HG03039 (cell line): ENCODE measurements at regions not wholly inside any gene's neighbourhood (a gene's known extent, or its start where the extent isn't known, plus 50 kb on each side); places are given as distances from the start of the nearest gene placed in this dataset.
A peak's percentile ranks its signal among the peaks of the same experiment; 100 is the strongest.

ENCODE experiments used
- ATAC-seq: cut with Tn5 transposase; IDR thresholded peaks from one replicate; pipeline ENCODE4 v1.9.1; 2021; ENCODE audit warnings: mild to moderate bottlenecking, moderate library complexity; ENCODE audit not compliant: unreplicated experiment

DNA sequence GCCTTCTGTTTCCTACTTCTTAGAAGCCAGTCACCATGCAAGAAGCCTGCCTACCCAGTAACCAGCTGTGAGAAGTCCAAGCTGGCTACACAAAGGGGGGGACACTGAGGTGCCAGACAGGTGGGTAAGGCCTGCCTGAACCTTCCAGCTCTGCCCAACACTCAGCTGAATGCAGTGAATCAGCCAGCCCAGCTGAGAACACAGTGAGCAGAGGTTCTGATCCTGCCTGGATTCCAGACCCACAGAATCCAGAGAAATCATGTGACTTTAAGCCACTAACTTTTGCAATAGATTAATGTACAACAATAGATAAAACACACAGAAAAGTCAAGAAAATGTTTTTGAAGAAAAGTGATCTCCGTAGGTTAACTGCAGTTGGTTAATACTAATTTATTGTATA lies 151.7 kb downstream of the EFNB2 start:
- no peak for ATAC-seq

DNA sequence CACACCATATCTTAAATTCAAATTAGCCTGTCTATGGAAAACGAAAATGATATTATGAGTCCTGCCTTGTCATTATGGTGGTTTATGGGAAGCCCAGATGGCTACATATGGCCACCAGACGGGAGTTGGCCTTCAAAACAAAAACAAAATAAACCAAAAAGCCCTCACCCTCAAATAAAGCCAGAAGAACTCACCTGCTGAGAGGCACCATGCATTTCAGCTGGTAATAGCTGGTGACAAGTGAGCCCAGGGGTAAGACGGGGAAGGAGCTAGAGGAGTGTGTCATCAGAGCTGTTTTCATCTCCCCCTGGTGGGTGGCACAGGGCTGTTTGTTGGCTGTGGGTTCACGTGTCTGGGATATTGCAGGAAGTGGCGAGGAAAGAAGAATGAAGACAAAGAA lies 152.9 kb downstream of the EFNB2 start:
- no peak for ATAC-seq

DNA sequence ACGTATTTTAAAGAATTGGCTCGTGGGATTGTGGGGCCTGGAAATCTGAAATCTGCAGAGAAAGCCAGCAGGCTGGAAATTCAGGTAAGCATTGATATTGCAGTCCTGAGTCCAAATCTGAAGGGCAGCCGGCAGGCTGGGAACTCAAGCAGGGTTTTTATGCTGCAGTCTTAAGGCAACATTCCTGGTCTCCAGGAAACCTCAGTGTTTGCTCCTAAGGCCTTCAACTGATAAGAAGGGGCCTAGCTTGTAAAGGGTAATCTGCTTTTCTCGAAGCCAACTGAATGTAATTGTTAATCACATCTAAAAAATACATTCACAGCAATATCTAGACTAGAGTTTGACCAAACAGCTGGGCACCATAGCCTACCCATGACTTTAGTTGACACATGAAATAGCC lies 154.4 kb downstream of the EFNB2 start:
- no peak for ATAC-seq

DNA sequence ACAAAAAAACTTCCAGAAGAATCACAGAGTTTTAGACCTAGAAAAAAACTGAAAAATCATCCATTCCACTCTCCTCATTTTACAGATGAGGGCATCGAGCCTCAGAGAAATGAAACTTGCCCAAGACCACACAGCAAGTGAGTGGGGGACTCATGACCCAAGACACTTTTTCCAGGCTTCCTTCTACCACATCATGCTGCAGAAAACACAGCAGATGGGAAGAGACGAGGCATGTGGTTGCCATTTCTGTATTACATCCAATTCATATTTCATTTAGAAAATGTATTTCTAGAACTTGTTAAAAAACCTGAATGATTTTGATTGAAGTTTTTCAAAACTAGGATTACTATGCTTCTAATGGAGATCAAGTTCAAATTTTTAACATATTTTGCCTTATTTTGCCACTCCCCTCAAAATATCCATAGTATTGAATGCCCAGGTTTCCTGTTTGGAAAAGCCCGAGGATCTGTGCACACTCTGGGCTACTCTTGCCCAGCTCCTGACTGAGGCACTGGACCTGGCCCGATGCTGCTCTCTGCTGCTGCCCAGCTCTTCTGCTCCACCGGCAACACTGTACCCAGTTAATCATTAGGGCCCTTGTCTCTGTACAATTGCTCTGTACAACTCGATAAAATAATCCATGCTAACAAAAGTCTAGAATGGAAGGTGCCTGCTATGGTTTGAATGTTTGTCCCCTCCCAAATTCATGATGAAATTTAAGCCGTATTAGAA lies 157.4 kb downstream of the EFNB2 start:
- ATAC-seq, result no peak

DNA sequence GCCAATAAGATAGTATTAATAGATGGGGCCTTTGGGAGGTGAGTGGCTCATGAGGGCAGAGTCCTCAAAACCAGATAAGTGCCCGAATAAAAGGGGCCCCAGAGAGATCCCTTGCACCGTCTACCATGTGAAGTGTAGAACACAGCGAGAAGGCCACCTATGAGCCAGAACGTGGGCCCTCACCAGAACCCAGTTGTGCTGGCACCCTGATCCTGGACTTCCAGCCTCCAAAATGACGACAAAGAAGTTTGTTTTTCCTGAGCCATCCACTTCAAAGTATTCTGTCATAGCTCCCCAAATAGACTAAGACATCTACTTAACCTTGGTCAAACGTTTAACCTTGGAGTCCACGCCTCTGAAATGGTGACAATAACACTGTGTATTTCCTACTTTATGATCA lies 158.1 kb downstream of the EFNB2 start:
- no peak for ATAC-seq

DNA sequence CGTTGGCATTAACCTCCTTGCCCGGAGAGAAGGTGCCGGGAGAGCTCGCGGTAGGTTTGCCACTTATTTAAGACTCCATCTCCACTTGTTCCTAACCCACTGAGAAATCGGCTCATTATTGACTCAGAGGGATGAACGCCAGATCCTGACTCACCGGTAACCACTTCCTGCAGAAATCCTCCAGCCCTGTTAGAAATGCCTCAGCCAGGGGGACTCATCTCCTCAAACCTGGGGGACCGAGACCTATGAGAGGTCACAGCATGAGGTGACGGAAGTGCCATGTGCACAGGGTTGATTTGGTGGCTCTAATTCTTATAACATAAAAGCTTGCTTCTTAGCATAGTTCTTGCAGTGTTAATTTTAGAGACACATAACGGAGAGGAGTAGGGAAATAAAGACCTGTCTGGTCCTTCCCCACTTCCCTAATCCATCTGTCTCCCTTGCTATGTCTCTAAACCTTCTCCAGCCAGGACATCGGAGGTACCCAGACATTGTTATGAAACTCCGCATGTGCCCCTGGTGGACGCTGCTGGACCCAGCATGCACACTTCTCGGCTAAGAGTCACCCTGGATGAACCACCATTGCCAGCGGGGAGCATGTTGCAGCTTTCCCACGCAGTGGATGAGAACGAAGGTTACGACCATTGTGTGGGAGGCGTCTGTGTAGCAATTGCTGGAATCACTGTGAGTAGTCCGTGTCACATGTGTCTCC lies 158.9 kb downstream of the EFNB2 start:
- ATAC-seq, result no peak

DNA sequence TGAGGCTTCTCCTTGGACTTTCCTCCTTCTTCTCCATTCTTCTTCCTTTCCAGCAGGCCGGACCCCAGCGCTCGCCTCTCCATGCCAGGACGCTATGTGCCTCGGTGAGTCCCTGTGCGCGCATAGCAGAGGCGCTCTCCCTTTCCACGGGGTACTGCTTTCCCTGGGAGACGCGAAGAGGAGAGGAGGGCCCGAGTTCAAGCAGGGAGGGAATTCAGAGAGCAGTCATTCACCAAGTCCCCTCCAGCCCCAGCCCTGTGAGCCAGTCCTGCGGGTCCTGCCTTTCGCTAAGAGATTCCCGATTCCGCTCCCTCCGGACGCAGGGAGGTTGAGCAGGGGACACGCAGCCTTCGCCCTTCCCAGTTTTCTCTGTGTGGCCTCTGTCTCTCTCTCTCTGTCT lies 160.4 kb downstream of the EFNB2 start:
- ATAC-seq, result no peak

DNA sequence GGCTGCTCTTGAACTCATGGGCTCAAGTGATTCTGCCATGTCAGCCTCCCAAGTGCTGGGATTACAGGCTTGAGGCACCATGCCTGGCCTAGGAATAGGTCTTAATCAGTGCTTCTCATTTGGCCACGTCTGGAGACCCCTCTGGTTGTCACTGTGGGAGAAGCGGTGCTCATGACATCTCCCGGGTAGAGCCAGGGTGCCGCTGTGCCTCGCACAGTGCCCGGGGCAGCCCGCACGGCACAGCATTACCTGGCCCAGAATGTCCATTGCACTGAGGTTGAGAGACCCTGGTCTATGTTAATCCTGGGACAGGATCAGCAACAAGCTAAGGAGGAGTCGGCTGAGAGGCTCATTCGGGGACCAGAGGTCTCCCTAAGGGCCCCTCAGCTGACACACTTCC lies 160.8 kb downstream of the EFNB2 start:
- ATAC-seq, result no peak

DNA sequence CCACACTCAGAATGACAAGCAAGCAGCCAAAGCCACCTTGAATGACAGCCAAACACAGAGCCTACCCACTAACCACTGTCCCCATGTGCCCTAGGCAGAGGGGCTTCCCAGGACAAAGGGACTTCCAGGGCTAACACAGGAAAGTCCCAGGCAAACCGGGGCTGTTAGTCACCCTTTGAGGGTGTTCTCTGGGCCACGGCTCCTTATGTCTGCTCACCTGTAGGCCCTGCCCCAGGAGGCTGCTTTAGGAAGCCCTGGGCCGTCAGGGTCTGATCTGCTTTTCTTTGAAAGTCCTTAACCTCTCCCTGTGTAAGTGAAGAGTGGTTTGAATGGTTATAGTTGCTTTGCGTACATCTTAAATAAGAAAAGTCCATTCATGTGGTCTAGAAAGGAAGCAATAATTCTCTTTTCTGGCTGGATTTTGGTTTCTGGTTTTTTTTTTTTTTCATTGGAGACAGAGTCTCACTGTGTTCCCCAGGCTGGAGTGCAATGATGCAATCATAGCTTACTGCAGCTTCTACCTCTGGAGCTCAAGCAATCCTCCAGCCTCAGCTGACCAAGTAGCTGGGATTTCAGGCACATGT lies 161.4 kb downstream of the EFNB2 start:
- ATAC-seq, result peak; percentile 93

DNA sequence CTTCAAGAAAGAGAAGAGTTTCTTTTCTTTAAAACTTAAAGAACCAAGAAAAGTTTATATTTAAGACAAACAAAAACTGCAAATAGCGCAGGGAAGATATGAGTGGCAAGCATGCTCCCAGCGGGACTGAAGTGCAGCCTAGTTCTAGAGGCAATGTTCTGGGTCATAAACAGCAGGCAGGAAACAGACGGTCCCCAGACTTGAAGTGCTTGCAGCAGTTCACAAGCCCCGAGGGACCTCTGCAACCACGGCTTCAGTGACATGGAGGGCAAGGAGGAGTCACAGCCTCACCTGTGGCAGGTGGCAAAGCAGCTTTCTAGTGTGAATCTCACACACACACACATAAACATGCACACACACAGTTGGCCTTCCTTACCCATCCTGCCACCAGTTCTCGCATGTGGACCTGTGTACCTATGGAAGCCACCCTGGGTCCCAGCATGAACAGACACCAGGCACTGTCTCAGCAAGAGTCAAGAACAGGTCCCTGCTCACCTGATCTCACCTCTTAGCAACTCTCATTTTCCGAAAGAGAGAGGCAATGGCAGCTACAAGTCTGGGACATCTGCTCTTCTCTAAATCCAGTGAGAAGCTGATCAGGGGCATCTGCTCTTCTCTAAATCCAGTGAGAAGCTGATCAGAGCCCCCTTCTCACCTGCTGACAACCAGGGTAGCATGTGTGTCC lies 162.0 kb downstream of the EFNB2 start:
- peak; percentile 40 for ATAC-seq

DNA sequence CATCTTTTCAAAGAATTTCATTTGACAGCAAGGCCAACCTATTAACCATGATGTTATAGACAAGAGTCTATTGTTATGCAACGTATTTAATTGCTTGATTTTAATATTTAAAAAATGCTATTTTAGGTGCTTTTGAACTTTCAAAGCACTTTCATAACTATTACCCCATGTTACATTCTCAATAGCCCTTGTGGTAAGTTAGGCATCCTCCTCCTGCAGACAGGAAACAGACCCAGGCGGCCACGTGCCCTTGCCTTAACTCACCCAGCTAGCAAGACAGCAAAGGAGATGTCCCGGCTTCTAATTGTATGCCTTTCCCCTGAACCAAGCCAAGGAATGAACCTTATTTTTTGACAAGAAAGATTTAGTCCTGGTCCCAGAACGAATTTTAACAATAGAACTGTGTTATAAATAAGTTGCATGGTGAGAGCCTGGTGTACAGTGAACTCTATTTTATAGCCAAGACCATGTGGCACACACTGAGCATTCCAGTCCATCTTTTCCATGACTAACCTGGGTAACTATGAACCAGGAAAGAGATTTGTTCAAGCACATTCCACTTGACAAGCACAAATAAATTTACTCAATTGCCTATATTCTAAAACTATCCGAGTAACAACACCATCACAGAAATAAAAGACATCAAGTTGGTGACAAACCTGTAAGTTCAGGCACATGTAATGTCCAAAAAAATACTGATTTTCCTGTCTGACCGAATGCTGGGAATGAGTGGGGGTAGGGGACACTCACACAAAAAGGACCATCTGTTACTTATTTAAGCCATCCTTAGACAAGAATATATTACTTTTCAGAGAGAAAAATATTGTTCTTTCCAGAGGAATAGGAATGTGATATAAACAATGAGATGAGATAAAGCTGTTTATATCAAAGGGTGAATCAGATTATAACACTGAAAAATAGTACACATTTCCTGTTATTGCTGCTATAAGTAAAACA lies 163.0 kb downstream of the EFNB2 start:
- ATAC-seq, result no peak

DNA sequence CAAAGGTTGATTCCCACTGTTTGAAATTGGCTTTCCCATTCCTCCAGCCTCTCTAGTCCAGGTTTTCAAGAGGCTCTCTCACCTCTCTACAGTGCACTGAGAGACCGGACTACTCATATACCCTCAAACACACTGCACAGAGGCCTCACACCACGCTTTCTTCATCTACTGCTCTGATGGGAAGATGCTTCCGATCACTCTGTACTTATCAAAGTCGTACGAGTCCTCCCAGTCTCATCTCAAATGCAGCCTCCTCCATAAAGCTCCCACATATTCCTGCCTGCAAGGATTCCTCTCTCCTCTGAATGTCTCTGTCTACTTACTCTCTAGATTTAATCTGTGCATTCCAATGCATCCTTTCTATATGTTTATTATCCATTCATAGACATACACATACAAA lies 164.4 kb downstream of the EFNB2 start:
- no peak for ATAC-seq

DNA sequence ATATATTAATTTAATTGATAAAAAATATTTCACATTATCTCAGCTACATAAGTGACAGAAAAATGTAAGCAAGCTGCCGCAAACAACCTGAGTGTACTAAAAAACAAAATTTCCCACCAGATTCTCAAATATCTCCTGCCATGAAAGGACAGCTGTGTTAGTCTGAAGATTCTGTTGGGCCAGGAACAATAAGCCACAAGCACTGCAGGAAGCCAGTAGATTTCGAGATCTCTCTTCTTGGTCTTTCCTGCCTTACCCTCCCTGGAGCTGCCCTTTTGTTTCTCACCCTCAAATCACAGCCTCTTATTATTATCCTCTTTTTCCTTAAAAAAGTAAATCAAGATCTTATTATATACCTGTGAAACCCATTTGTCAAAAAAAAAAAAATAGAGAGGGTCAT lies 165.6 kb downstream of the EFNB2 start:
- no peak for ATAC-seq

DNA sequence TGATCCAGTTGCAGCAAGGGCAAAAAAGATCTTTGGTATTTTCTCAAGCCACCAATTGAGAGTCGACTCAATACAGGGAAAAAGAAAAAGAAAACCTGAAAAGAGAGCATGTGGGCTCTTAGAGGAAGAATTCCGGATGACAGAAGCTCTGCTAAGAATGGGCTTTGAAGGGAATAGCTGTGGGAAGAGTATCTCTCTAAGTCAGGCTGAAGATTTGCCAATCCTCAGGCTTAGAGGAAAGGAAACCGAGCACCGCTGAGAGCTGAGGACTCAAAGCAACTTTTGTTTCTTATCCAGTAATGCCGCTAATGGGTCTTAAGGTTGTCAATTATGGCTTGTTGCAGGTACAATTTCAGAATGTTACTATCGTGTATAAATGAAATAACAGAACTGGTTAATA lies 166.4 kb downstream of the EFNB2 start:
- no peak for ATAC-seq

DNA sequence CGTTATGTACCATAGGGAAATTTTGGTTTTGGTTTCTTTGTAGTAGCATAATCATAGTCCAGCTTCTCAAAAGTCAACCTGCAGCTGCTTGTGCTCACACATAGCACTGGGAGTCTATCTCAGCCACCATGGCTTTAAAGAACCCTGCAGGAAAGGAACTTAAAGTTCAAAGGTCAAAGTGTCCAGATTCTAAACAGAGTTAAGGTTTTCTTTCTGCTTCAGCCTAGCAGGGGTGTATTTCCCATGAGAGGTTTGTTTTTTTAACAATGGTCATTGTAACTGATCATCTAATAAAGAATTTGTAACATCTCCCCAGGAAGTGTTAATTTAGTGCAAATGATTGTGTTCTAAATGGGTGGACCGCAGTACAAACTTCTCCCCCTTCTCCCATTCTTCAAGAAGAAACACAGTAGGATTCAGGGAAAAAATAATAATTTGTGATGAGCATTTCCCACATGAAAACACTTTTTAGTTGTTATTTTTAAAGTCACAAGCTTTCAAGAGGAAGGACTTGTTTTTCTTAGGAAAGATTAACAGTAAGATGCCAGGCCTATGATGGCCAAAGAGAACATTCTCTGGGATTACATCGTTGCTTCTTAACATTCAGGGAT lies 168.0 kb downstream of the EFNB2 start:
- no peak for ATAC-seq

DNA sequence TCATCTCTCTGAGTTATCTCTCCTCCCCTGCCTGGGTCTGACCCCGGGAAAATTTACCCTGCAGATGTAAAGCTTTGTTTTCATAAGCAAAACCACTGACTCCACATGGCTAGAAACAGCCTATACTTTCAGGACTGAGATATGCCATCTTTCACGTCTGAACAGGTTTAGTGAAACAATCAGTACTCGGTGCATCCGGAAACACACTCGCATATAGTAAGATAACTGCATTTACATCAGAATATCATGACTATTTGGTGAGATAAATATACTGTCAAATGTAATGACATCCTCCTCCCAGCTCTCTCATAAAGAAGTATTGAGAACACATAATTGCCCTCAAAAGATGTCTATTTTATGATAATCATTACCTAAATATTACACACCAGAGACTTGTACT lies 172.8 kb downstream of the EFNB2 start:
- no peak for ATAC-seq

DNA sequence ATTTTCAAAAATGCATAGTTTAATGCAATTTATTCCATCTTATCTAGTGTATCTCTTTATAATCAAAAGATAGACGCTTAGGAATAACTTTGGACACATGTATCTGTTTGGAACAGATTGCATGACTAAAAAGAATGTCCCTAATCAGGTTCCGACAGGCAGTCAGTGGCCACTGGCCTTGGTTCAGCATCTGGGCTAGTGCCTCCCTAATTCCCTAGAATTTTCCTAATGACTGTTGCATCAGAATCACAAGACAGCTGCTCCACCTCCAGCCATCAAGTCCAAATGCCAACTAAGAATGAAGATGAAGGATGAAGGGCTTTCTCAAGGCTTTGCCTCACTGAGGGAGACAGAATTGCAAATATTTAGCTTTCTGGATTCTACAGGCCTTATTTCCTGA lies 173.8 kb downstream of the EFNB2 start:
- no peak for ATAC-seq

DNA sequence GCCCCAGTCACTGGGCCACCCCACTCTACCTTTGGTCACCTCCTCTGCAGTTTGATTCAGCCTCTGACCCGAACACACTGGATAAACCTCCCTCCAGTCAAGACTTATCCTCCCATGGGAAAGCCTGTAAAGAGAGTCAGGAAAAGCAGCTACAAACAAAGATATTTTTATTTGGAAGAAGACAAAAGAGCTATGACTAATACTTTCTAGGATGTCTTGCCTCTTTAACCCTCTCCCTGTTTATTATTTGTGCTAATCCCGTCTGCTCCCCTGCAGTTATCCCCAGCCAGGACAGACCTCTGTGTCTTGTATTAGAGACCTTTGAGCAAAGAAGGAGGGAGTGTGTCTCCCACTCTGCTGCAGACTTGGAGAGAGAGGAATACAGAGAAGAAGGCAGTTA lies 178.3 kb downstream of the EFNB2 start:
- no peak for ATAC-seq

DNA sequence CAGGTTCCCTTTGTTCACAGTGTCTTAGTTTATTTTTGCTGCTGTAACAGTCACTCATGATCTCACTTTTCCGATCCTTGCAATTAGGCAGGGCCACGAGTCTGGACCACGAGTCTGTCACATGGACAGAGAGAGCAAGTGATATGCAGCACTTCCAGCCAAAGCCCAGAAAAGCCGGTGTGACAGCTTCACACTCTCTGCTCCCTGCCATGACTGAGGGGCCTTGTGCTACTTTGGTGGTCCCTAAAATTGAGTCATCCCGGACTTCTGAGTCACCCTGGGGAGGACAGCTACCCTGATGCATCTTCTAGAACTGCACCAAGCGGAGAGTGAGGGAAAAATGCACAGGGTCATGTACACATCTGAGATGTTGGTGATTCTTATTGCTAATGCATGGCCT lies 179.6 kb downstream of the EFNB2 start:
- no peak for ATAC-seq

DNA sequence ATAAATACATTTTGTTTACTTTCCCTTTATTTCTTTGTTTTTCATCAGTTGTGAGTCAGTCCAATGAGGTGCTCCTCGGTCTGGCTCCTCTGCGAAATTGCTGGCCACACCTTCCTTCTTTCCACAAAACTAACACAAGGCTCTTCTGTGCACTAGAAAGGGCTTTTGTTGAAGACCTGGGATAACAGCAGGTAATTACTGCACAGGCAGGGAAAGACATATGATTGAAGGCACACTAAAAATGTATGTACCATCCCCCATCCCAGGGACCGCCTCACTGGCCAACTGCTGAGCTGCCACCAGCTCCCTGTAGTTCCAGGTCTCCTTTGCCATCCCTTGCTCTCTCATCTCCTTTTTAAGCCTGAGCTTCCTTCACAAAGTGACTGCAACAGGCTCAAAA lies 180.5 kb downstream of the EFNB2 start:
- ATAC-seq, result no peak
